ENCODE measurements at regions not wholly inside any gene's neighbourhood (a gene's known extent, or its start where the extent isn't known, plus 50 kb on each side); places are given as distances from the start of the nearest gene placed in this dataset.

DNA sequence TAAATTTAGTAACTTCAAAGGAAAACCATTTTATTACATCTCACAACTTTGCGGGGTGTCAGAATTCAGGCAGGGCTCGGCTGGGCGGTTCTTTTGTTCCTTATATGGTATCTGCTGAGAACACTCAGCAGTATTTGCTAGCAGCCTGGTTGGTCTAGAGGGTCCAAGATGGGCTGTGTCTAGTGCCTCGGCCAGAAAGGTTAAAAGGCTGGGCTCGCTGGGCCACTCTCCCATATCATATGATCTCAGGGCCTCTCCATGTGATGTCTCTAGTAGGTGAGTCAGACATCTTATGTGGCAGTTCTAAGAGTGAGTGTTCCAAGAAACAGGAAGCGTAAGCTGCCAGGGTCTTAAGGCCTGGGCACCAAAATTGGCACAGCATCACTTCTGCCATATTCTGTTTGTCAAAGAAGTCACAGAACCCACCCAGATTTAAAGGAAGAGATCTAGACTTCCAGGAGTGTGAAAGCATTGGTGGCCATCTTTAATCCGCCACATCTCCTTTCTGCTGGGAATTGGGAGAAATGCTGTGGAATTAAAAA is 100.9 kb upstream of the ATP6AP2 start:
- no peaks in the 10 kb centered on the region for H3F3A ChIP-seq (ENCODE audit: insufficient read depth, low read length, poor library complexity, severe bottlenecking)
- no peak overlapping the region for H3K4me2 ChIP-seq (ENCODE audit: low read length)
- H3K36me3 ChIP-seq (ENCODE audit: insufficient read depth, low read length) = no peaks in the 10 kb centered on the region
- no peaks in the 10 kb centered on the region for H3K27me3 ChIP-seq (ENCODE audit: insufficient read depth, low read depth, low read length)
- H3K9me3 ChIP-seq (ENCODE audit: low read length) = no peaks in the 10 kb centered on the region
- no peak for TF ChIP-seq EZH2 (IDR thresholded peaks at IDR 0.05; ENCODE audit: borderline replicate concordance, insufficient read depth, low read length, poor library complexity, severe bottlenecking)
- no peak for TF ChIP-seq EP300 (conservative IDR thresholded peaks at IDR 0.05; ENCODE audit: poor library complexity, severe bottlenecking)
- TF ChIP-seq POLR2AphosphoS5 (IDR thresholded peaks at IDR 0.05) = no peak
- TF ChIP-seq TAF1 (IDR thresholded peaks at IDR 0.05; ENCODE audit: low read depth) = no peak
- TF ChIP-seq MXI1 (conservative IDR thresholded peaks at IDR 0.05; ENCODE audit: poor library complexity, severe bottlenecking) = no peak
- TF ChIP-seq RAD21 (conservative IDR thresholded peaks at IDR 0.05) = no peak
- TF ChIP-seq, protein P1, sequence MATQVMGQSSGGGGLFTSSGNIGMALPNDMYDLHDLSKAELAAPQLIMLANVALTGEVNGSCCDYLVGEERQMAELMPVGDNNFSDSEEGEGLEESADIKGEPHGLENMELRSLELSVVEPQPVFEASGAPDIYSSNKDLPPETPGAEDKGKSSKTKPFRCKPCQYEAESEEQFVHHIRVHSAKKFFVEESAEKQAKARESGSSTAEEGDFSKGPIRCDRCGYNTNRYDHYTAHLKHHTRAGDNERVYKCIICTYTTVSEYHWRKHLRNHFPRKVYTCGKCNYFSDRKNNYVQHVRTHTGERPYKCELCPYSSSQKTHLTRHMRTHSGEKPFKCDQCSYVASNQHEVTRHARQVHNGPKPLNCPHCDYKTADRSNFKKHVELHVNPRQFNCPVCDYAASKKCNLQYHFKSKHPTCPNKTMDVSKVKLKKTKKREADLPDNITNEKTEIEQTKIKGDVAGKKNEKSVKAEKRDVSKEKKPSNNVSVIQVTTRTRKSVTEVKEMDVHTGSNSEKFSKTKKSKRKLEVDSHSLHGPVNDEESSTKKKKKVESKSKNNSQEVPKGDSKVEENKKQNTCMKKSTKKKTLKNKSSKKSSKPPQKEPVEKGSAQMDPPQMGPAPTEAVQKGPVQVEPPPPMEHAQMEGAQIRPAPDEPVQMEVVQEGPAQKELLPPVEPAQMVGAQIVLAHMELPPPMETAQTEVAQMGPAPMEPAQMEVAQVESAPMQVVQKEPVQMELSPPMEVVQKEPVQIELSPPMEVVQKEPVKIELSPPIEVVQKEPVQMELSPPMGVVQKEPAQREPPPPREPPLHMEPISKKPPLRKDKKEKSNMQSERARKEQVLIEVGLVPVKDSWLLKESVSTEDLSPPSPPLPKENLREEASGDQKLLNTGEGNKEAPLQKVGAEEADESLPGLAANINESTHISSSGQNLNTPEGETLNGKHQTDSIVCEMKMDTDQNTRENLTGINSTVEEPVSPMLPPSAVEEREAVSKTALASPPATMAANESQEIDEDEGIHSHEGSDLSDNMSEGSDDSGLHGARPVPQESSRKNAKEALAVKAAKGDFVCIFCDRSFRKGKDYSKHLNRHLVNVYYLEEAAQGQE (IDR thresholded peaks at IDR 0.05; ENCODE audit: borderline replicate concordance) = no peak
- no peak for TF ChIP-seq SMC3 (conservative IDR thresholded peaks at IDR 0.05; ENCODE audit: poor library complexity)
- TF ChIP-seq, protein P2, sequence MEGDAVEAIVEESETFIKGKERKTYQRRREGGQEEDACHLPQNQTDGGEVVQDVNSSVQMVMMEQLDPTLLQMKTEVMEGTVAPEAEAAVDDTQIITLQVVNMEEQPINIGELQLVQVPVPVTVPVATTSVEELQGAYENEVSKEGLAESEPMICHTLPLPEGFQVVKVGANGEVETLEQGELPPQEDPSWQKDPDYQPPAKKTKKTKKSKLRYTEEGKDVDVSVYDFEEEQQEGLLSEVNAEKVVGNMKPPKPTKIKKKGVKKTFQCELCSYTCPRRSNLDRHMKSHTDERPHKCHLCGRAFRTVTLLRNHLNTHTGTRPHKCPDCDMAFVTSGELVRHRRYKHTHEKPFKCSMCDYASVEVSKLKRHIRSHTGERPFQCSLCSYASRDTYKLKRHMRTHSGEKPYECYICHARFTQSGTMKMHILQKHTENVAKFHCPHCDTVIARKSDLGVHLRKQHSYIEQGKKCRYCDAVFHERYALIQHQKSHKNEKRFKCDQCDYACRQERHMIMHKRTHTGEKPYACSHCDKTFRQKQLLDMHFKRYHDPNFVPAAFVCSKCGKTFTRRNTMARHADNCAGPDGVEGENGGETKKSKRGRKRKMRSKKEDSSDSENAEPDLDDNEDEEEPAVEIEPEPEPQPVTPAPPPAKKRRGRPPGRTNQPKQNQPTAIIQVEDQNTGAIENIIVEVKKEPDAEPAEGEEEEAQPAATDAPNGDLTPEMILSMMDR (IDR thresholded peaks at IDR 0.05; ENCODE audit: poor library complexity, severe bottlenecking) = no peak
- H3K4me3 ChIP-seq (ENCODE audit: low read length) = no peak overlapping the region
- no peaks in the 10 kb centered on the region for H4K20me1 ChIP-seq (ENCODE audit: insufficient read depth)
- H2AFZ ChIP-seq (ENCODE audit: low read depth, low read length) = no peak overlapping the region
- no peak overlapping the region for H3K27ac ChIP-seq (ENCODE audit: low read length)
- no peak overlapping the region for H3K9ac ChIP-seq (ENCODE audit: low read length)
- no peaks in the 10 kb centered on the region for H3K79me2 ChIP-seq (replicated peaks; ENCODE audit: insufficient read depth, low read length)
- H3K9me2 ChIP-seq (ENCODE audit: insufficient read depth, low read length) = no peaks in the 10 kb centered on the region

- no peaks in the 10 kb centered on the region for H3K9me2 ChIP-seq (ENCODE audit: insufficient read depth, low read length)
- H3K9me3 ChIP-seq (ENCODE audit: low read length) = no peaks in the 10 kb centered on the region
- no peak for TF ChIP-seq POLR2AphosphoS5 (IDR thresholded peaks at IDR 0.05)
- TF ChIP-seq SMC3 (conservative IDR thresholded peaks at IDR 0.05; ENCODE audit: poor library complexity) = no peak
- TF ChIP-seq, protein P2 (IDR thresholded peaks at IDR 0.05; ENCODE audit: poor library complexity, severe bottlenecking) = no peak
- no peak for TF ChIP-seq MXI1 (conservative IDR thresholded peaks at IDR 0.05; ENCODE audit: poor library complexity, severe bottlenecking)
- TF ChIP-seq RAD21 (conservative IDR thresholded peaks at IDR 0.05) = no peak
- TF ChIP-seq EP300 (conservative IDR thresholded peaks at IDR 0.05; ENCODE audit: poor library complexity, severe bottlenecking) = no peak
- TF ChIP-seq, protein P1 (IDR thresholded peaks at IDR 0.05; ENCODE audit: borderline replicate concordance) = no peak
- no peak for TF ChIP-seq EZH2 (IDR thresholded peaks at IDR 0.05; ENCODE audit: borderline replicate concordance, insufficient read depth, low read length, poor library complexity, severe bottlenecking)
- TF ChIP-seq TAF1 (IDR thresholded peaks at IDR 0.05; ENCODE audit: low read depth) = no peak
- no peak overlapping the region for H3K27ac ChIP-seq (ENCODE audit: low read length)
- no peak overlapping the region for H3K4me2 ChIP-seq (ENCODE audit: low read length)
- no peaks in the 10 kb centered on the region for H3K36me3 ChIP-seq (ENCODE audit: insufficient read depth, low read length)
- H4K20me1 ChIP-seq (ENCODE audit: insufficient read depth) = no peaks in the 10 kb centered on the region
- H3K27me3 ChIP-seq (ENCODE audit: insufficient read depth, low read depth, low read length) = no peaks in the 10 kb centered on the region
- no peak overlapping the region for H2AFZ ChIP-seq (ENCODE audit: low read depth, low read length)
- H3K9ac ChIP-seq (ENCODE audit: low read length) = no peak overlapping the region
- H3F3A ChIP-seq (ENCODE audit: insufficient read depth, low read length, poor library complexity, severe bottlenecking) = no peaks in the 10 kb centered on the region
- no peaks in the 10 kb centered on the region for H3K79me2 ChIP-seq (replicated peaks; ENCODE audit: insufficient read depth, low read length)
- H3K4me3 ChIP-seq (ENCODE audit: low read length) = no peak overlapping the region
Observed at GRCh38 chrX:40478474-40479065, 102.2 kb upstream of the ATP6AP2 start.

Data from neural cell (in vitro differentiated cells).